Activated T-cell treated with anti-CD3 and anti-CD28 coated beads for 48 hours (primary cell): ENCODE measurements at regions not wholly inside any gene's neighbourhood (a gene's known extent, or its start where the extent isn't known, plus 50 kb on each side); places are given as distances from the start of the nearest gene placed in this dataset.
"Not testable (repeated sequence)": the region's sequence is repeated elsewhere in the genome, so short reads cannot be mapped to it uniquely, and the experiment has no call there.

Experiments
- DNase-seq: peaks from one replicate; pipeline ENCODE4 v3.0.0-alpha.2; 2020; ENCODE audit warnings: low read depth

- not testable (repeated sequence) for DNase-seq
Observed at GRCh38 chr1:194001726-194002350, 815.4 kb upstream of the B3GALT2 start.

- no peak for DNase-seq
Observed at GRCh38 chr1:193988885-193989284, 802.5 kb upstream of the B3GALT2 start.

GRCh38 chr1:193979219-193979618 lies 792.8 kb upstream of the B3GALT2 start:
- DNase-seq: no peak

- no peak for DNase-seq
Observed at GRCh38 chr1:193974286-193974798, 787.9 kb upstream of the B3GALT2 start.

GRCh38 chr1:193973428-193973827 lies 787.0 kb upstream of the B3GALT2 start:
- no peak for DNase-seq

DNA sequence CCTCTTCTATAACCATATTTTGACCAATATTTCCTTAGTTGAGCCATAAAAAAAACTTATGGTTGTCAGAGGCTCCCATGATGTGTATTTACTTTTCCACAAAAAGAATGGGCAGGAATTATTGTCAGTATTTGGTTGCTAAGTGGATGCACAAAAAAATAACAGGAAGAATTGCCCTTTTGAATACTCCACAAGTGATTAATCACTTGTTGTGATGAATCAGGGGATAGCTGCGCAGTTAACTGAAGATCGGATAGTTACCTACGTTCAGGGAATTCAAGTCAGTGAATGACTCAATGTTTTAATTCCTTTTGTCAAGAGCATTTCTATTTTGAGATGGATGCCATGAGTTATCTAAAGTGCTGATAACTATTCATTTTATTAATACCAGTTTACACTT lies 785.2 kb upstream of the B3GALT2 start:
- DNase-seq: no peak

DNA sequence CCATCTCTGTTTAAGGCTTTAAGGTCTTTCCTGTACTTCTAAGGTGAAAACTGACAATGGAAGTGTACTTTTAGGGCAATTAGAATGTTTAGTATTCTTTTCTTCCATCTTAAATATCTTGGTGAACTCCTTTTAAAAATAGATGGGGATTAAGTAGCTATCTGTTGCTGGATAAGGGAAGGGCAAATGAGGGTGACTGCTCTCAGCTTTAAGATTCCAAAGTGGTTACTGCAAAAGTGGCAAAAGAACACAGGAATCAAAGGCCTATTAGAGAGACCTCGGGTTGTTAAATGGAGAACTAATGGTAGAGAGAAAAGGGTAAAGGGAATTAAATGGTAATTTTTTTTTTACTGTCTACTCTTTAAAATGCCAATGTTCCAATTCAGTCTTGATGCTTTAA lies 774.1 kb upstream of the B3GALT2 start:
- DNase-seq: no peak

DNA sequence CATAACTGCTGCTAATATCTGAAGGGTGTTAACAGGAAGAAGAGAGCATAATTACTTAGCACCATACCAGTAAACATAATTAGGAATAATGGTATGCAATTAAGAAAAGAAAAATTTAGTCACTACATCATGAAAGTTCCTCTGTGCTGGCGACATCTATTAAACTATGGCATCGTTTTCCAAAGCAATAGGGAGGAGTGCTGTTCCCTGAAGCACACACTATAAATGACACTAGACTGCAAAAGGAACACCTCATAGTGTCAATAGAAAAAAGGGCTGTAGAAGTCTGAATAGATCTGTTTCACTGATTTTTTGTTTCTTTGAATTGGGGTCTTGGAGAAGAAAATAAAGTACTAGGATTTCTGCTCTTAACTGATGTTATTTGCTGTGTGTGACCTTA lies 773.6 kb upstream of the B3GALT2 start:
- no peak for DNase-seq

GRCh38 chr1:193957556-193958095 lies 771.2 kb upstream of the B3GALT2 start:
- no peak for DNase-seq

GRCh38 chr1:193952778-193953374 lies 766.5 kb upstream of the B3GALT2 start:
- DNase-seq: no peak

- no peak for DNase-seq
Observed at GRCh38 chr1:193951984-193952383, 765.6 kb upstream of the B3GALT2 start.

GRCh38 chr1:193944454-193944853 lies 758.0 kb upstream of the B3GALT2 start:
- DNase-seq: no peak

- no peak for DNase-seq
Observed at GRCh38 chr1:193940176-193940575, 753.8 kb upstream of the B3GALT2 start.

DNA sequence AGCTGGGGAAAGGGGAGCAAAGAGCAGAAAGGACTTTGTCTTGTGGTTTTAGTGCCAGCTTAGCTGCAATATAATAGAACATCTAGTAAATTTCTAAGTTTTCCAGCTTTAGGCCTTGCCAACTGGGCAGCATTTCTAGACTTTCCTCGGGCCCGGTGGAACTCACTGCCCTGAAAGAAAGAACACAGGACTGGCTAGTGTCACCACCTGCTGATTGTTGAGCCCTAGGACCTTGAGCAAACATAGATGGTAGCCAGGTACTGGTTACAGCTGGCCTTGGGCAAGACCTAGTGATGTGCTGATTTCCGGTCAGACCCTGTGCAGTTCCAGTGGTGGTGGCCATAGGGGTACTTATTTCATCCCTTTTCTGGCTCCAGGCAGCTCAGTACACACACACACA lies 753.2 kb upstream of the B3GALT2 start:
- no peak for DNase-seq

- DNase-seq: no peak
Observed at GRCh38 chr1:193937308-193937707, 750.9 kb upstream of the B3GALT2 start.

DNA sequence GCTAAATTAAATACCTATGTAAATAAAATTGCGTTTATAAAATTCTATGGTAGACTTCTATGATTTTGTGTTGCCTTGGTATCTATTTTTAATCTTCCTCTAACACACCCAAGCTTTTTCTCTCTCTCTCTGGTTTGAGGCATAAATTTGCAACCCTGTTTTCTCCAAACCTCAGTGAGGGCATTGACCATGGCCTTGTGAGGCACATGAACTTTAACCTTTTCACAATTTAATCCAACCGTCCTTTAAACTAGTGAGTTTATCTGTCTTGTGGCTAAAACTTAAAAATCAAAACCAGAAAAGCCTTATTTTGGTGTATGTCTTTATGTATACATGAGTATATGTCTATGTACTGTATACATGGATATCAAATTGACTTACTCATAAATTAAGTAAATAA lies 746.6 kb upstream of the B3GALT2 start:
- DNase-seq: no peak

DNA sequence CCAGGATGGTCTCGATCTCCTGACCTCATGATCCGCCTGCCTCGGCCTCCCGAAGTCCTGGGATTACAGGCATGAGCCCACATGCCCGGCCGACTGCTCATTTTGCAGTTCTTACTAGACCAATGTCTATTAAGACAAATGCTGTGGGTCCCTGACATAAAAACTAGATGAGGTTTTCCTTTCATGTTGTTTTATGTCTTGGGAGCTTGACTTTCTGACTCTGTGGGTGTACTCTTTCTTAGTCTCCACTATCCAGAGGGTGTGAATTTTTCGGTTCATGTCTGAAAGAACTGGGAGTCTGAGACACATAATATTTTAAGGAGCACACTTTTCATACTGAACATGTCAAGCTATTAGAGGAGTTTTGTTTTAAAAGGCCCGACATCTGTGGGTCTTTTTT lies 744.9 kb upstream of the B3GALT2 start:
- no peak for DNase-seq

DNA sequence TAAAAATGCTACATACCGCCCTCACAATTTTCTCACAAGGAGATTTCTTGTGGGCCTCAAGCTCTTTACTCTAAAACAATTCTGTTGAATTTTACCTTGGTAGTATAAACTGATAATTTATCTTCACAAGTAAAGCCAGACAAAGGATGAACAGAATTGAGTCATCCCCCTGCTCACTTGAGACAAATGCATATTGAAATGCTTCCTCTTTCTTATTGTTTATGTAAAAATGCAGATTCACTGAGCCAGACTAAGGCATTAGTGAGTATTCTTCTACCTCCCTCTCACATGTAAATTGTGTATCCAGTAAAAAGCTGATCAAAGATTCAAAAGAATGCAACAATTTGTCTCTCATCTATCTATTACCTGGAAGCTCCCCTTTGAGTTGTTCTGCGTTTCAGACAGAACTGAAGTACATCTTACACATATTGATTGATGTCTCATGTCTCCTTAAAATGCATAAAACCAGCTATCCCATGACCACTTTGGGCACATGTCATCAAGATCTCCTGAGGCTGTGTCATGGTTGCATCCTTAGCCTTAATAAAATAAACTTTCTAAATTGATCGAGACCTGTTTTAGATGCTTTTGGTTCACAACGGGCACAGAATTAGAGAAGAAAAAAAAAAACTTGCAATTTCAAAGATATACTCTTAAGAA lies 743.1 kb upstream of the B3GALT2 start:
- no peak for DNase-seq

GRCh38 chr1:193927550-193927949 lies 741.1 kb upstream of the B3GALT2 start:
- DNase-seq: no peak

DNA sequence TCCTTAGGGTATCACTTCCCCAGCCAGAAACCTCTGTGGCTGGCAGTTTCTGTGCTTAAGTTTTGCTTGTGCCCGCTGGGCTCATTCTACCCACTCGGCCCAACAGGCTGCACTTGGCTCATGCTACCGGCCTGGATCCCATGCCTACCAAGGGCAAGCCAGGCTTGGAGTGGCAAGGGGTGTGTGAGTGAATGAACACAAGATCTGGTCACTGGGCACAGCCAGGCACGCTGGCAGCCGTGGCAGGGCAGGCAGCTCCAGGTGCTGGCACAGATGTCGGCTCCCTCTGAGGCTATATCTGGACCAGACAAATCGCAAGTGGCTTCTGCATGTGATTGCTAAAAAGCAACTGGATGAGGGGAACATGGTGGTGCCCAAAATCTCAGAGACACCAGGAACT lies 740.5 kb upstream of the B3GALT2 start:
- DNase-seq: no peak

GRCh38 chr1:193919827-193920226 lies 733.4 kb upstream of the B3GALT2 start:
- DNase-seq: no peak

- no peak for DNase-seq
Observed at GRCh38 chr1:193916452-193916851, 730.0 kb upstream of the B3GALT2 start.

DNA sequence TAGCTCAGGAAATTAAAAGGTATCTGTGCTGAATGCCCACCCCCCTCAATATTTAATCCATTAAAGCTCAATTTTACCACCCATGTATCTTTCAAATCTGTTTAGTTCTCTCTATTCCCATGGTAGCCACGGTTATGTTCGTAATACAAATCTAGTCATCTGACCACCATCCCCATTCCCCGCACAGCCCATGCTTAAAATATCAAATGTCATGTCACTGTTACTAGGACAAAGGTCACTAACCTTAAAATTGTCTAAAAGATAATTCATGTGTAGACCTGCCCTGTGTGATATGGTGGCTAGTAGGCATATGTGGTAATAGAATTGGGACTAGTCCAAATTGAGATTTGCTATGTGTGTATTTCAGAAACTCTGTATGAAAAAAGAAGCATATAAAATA lies 728.5 kb upstream of the B3GALT2 start:
- DNase-seq: no peak
